Left forelimb (tissue), 1 donor: ENCODE measurements at regions not wholly inside any gene's neighbourhood (a gene's known extent, or its start where the extent isn't known, plus 50 kb on each side); places are given as distances from the start of the nearest gene placed in this dataset.

ENCODE experiments used
- DNase-seq: peaks from one replicate; pipeline ENCODE4 v3.0.0-alpha.2; 2018; ENCODE audit warnings: low spot score

- no peak for DNase-seq
Measured at GRCh38 chr12:126860210-126860609, 1406.8 kb upstream of the TMEM132C start.

GRCh38 chr12:126862500-126862899, 1404.5 kb upstream of the TMEM132C start:
- DNase-seq = no peak

- no peak for DNase-seq
Measured at GRCh38 chr12:126869644-126870043, 1397.3 kb upstream of the TMEM132C start.

- DNase-seq = no peak
Measured at GRCh38 chr12:126873701-126874100, 1393.3 kb upstream of the TMEM132C start.

GRCh38 chr12:126874427-126875026, 1392.4 kb upstream of the TMEM132C start:
- DNase-seq = no peak

DNA sequence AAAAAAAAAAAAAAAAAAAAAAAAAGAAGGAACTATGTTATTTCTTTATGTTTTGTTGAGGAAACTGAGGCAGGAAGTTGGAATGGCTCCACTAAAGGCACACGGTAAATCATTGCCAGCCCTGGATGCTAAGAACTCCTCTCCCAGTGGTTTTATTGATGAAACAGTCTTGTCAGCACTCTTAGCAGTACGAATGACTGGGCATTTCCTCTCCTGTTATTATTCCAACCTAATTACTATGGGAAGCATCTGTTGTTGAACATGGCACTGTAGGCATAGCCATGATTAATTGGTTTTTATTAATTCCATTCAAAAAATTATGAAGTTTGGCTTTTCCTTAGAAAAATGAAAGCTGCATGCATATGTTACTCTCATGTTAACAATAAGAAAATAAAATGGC, 1387.1 kb upstream of the TMEM132C start:
- no peak for DNase-seq

- no peak for DNase-seq
Measured at GRCh38 chr12:126883697-126884096, 1383.3 kb upstream of the TMEM132C start.

DNA sequence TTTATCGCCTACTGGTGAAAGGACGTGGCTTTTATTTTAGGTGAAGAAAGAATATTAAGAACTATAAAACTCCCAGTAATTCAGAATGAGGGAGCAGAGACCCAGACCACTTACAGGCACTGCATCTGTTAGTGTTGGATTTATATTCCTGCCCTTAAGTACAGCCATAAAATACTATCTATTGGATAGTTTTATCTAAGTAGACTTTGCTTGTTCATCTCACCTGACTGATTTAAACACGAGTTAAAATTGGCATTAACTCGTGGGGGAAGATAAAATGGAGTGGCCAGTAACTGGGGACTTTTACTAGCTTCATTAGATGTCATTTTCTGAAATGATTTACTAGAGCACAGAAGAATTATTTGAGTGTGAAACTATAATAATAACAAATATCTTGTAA, 1377.5 kb upstream of the TMEM132C start:
- no peak for DNase-seq

- DNase-seq = no peak
Measured at GRCh38 chr12:126890097-126890496, 1376.9 kb upstream of the TMEM132C start.

GRCh38 chr12:126891789-126892188, 1375.2 kb upstream of the TMEM132C start:
- no peak for DNase-seq

- DNase-seq = no peak
Measured at GRCh38 chr12:126895951-126896913, 1370.7 kb upstream of the TMEM132C start.

GRCh38 chr12:126897102-126897501, 1369.9 kb upstream of the TMEM132C start:
- DNase-seq = no peak

- DNase-seq = no peak
Measured at GRCh38 chr12:126897778-126898177, 1369.2 kb upstream of the TMEM132C start.

DNA sequence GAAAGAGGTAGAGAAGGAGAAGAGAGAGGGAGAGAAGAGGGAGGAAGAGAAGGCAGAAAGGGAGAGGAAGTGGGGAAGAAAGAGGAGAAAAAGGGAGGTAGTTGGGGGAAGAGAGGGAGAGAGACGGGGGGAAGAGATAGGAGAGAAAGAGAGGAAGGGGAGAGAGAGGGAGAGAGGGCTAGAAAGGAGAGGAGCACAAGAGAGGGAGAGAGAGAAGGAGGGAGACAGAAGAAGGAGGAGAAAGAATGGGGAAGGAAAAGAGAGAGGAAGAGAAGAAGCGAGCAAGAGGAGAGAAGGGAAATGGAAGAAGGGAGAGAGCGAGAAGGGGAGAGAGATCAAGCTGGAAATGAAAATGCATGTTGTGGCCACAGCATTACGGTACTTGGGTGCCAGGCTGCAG, 1368.4 kb upstream of the TMEM132C start:
- DNase-seq = no peak

DNA sequence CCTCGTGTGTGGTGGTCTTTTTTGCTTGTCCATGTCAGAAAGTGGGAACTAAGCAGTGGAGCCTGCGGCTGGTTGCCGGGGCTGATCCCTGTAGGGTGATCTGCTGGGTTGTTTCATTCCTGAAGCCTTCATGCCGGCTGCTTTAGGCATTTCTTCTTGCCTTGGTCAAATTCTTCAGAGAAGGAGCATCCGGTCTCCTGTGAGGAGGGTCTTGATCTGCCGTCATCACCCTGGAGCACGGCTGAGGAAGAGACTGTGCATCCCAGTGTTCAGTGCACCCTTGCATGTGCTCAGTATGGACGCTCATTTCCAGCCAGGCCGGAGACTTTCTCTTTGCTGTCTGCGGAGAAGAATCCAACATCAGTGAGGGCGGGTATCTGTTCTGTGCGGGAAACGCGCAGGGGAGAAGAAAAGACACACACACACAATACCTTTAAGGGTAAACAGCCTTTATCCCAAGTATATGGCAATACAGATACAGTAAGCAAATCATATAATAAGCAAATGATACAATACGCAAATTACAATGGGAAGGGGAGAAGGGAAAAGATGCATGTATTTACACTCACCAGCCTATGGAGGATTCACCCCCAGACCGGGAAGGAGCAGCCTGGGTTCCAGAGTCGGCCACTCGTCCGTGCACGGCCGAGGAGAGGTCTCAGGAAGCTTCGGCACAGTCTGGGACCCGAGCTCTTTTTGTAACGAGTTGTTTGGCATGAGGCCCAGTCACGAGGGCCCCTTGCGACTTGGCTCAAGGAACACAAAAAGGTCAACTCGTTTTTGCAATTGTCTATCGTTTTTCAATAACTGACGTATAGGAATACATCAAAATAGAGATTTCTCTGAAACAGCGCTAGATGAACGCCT, 1366.8 kb upstream of the TMEM132C start:
- no peak for DNase-seq

DNA sequence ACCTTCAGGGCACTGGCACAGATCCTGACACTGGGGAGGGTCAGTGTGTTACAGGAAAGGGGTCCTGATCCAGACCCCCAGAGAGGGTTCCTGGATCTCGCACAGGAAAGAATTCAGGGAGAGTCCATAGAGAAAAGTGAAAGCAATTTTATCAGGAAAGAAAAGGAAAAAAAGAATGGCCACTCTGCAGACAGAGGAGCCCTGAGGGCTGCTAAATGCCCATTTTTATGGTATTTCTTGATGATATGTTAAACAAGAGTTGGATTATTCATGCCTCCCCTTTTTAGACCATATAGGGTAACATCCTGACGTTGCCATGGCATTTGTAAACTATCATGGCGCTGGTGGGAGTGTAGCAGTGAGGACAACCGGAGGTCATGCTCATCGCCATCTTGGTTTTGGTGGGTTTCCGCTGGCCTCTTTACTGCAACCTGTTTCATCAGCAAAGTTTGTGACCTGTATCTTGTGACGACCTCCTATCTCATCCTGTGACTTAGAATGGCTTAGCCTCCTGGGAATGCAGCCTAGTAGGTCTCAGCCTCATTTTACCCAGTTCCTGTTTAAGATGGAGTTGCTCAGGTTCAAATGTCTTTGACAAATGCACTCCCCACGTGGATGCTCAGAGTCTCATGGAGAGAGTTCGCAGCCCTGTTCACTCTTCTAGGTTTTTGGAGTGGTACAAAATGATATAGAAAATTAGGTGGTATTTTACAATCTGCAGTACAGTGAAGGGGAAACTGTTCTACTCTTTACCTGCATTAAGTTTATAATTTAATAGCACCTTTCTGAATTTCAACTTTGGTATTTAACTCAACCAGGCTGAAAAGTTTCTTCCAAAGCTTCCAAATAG, 1363.7 kb upstream of the TMEM132C start:
- DNase-seq = no peak

GRCh38 chr12:126905752-126906151, 1361.2 kb upstream of the TMEM132C start:
- no peak for DNase-seq

DNA sequence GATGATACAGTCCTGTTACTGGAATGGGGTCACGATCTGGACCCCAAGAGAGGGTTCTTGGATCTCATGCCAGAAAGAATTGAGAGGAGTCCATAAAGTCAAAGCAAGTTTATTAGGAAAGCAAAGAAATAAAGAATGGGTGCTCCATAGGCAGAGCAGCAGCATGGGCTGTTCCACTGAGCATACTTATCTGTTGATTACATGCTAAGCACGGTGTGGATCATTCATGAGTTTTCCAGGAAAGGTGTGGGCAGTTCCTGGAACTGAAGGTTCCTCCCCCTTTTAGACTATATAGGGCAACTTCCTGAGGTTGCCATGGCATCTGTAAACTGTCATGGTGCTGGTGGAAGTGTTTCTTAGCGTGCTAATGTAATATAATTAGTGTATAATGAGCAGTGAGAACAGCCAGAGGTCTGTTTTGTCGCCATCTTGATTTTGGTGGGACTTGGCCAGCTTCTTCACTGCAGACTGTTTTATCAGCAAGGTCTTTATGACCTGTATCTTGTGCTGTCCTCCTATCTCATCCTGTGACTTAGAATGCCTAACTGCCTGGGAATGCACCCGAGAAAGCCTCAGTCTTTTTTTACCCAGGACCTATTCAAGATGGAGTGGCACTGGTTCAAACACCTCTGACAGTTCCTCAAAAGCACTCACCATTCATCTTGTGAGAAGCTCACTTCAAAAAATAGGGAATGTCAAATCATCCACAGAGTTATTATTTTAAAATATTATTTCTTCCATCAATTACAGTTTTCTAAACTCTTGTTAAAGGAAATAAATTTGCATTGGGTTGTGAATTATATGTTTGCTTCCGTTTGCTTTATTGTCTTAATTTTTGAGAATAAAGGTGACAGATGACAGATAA, 1358.8 kb upstream of the TMEM132C start:
- no peak for DNase-seq

DNA sequence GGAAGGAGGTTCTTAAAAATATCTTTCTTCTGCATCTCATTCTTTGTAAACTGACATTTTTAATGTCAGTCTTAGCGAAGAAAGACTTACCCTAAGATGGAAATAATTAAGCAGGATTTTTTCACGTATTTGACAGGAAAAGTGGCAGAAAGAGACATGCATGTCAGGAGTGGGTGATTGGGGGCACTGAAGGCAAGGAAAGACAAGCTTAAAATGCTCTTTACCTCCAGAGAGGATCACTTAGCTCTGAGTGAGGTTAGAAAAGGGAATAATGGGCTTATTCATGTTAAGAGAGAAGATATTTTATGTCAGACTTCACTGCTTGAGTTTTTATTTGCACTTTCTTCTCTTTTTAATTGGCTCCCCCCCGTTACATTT, 1358.2 kb upstream of the TMEM132C start:
- DNase-seq = no peak

- DNase-seq = no peak
Measured at GRCh38 chr12:126910570-126910969, 1356.4 kb upstream of the TMEM132C start.

DNA sequence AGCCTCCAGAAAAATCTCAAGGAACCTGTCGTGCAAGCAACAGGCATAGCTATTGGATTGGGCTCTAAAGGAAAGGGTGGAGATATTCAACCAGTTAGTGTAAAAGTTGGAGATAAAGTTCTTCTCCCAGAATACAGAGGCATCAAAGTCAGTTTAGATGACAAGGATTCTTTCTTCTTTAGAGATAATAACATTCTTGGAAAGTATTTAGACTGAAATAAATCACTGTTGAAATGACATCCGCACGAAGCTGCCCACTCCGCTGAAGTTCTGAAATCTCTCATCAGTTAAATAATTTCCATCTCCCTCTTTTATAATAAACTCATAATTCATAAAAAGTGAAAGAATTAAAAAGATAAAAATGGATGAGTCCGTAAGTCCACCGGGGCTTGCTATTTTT, 1354.9 kb upstream of the TMEM132C start:
- DNase-seq = no peak
